HG03045 (cell line): ENCODE measurements at regions not wholly inside any gene's neighbourhood (a gene's known extent, or its start where the extent isn't known, plus 50 kb on each side); places are given as distances from the start of the nearest gene placed in this dataset.
A peak's percentile ranks its signal among the peaks of the same experiment; 100 is the strongest.
"Not testable (repeated sequence)": the region's sequence is repeated elsewhere in the genome, so short reads cannot be mapped to it uniquely, and the experiment has no call there.

Experiments used
- ATAC-seq: cut with Tn5 transposase; IDR thresholded peaks from one replicate; pipeline ENCODE4 v1.9.1; 2021; ENCODE audit warnings: mild to moderate bottlenecking, moderate library complexity; ENCODE audit not compliant: unreplicated experiment

DNA sequence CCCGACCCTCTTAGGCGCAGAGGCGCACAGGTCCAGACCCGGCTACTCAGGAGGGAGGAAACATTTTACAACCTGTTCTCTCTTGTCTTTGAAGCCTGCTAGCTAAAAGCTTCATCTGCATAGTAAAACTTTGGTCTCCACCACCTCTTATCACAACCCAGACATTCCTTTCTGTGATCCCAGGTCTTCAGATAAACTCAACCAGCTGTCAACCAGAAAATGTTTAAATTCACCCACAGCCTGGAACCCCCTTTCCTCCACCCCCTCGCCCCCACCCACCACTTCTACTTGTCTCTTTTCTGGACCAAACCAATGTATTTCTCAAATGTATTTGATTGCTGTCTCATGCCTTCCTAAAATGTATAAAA is 169.1 kb upstream of the PRKX start:
- ATAC-seq = peak; percentile 19

GRCh38 chrX:3881898-3882552 is 168.6 kb upstream of the PRKX start:
- peak; percentile 94 for ATAC-seq

DNA sequence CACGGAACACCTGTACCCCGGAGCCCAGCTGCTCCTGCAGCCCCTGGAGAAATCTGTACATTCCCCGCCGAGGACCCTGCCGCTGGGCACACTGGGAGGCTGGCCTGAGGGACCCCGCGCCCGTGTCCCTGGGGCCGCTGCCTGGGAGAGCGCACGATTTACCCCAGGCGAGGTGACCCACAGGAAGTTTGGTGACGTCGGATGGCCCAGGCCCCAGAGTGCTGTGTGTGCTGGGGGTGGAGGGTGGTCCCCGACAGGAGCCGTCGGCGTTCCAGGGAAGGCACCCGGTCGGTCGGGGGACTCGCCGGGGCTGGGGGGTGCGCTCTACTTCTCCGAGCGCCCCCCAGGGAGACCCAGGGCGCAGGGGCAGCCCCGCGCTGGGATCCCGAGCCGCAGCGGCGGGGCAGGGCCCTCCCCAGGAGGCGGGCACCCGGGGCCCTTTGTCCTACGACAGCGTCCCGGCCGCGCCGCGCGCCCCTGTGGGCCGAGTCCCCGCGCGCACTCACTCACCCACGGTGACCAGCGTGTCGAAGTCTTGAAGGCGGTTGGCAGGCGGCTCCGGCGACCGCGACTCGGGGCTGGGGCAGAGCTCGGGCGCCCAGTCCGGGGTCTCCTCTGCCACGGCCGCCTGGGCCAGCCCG is 167.9 kb upstream of the PRKX start:
- peak; percentile 43 for ATAC-seq

- not testable (repeated sequence) for ATAC-seq
Observed at GRCh38 chrX:3876393-3876792, 162.9 kb upstream of the PRKX start.

DNA sequence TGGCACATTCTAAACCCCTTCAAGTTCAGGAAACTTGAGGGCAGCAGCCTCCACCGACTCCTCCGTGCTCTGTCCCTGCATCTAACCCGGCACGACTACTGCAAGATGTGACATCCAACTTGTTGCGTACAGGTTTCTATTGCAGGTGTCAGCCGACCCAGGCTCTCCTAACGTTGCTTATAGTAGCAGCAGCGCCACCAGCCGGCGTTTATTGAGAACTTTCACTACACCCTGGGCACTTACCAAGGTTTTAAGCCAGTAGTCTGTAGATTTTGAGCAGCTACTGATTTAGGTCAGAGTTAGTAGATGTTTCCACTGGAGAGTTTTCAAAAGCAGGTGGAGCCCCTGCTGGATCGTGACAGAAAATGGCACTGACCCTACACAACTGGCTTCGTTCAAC is 162.2 kb upstream of the PRKX start:
- ATAC-seq = not testable (repeated sequence)

- not testable (repeated sequence) for ATAC-seq
Observed at GRCh38 chrX:3872226-3872879, 158.9 kb upstream of the PRKX start.

- ATAC-seq = not testable (repeated sequence)
Observed at GRCh38 chrX:3867067-3867831, 153.8 kb upstream of the PRKX start.

- not testable (repeated sequence) for ATAC-seq
Observed at GRCh38 chrX:3858332-3858731, 144.9 kb upstream of the PRKX start.

DNA sequence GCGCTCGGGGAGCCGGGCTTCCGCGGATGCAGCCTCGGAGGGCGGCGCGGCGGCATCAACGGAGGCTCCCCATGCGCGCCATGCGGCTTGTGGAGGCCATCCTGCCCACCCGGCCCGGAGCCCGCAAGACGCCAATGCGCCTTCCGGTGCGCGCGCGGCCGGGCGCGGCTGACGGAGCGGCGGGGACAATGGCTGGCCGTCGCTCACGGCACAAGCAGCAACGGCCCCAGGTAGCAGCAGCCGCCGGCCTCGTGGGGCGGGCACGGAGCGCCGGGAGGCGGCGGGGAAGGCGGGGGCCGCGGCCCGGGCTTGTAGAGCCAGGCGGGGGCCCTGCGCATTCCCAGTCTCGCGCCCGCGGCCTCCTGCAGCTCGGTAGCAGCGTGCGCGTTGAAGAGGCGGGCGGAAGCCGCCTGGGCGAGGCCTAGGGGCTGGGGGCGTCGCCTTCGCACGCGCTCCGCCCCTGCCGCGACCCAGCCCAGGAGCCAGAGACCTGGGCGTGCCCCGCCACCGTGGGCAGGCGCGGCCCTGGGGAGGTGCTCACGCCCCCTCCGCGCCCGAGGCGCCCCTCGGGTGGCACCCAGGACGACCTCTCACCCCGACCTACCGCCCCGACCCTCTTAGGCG is 130.2 kb upstream of the PRKX start:
- ATAC-seq = peak; percentile 96

GRCh38 chrX:3842822-3843521 is 129.5 kb upstream of the PRKX start:
- peak; percentile 56 for ATAC-seq

GRCh38 chrX:3838754-3839153 is 125.3 kb upstream of the PRKX start:
- not testable (repeated sequence) for ATAC-seq

- ATAC-seq = not testable (repeated sequence)
Observed at GRCh38 chrX:3837958-3838643, 124.7 kb upstream of the PRKX start.

- not testable (repeated sequence) for ATAC-seq
Observed at GRCh38 chrX:3837211-3837610, 123.8 kb upstream of the PRKX start.

GRCh38 chrX:3833761-3834542 is 120.5 kb upstream of the PRKX start:
- ATAC-seq = not testable (repeated sequence)

GRCh38 chrX:3830020-3830419 is 116.6 kb upstream of the PRKX start:
- ATAC-seq = not testable (repeated sequence)

DNA sequence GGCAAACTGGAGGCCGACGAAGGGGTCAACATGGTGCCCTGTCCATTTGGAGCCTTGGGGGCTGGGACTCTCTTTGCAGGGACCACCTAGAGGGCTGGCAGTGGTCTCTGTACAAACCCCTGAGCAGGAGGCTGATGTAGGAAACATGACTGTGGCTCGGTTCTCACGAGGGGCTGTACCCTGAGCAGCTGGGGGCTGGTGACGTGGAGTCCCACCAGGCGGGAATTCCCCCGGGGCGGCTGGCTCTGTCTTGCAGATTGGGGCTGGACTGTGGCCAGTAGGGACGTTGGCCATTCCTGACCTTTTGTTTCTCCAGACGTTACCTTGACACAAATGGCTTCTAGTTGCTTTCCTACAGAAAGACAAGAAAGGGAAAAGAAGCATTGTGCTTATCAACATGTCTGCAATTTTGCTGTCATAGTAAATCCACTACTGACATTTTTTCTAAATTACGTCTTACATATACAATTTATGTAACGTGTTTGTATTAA is 115.6 kb upstream of the PRKX start:
- not testable (repeated sequence) for ATAC-seq

DNA sequence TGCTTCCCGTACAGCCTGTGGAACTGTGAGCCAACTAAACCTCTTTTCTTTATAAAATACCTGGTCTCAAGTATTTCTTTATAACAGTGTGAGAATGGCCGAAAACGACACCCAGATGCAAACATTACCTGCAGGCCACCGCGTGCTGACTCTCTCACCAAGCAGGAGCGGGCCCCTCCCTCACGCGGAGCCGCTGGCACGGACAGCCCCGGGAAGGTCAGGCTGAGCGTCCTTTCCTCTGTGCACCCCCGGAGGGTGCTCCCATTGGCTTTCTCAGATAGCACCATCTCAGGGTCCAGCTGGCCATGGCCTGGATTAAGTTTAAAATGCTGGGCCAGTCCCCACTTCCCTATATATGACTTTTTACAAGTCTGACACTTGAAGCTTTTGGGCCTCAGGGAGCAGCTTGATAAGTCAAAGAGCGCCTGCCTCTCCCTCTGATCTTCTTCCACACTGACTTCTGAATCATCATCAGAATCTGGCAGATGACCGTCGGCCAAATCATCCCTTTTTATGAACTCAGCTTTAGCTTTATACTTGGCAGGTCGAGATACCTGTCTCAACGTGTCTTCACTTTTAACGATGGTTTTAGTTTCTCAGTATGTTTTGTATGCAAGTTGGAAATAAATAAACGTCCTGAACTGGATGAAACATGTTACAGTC is 115.1 kb upstream of the PRKX start:
- not testable (repeated sequence) for ATAC-seq

- not testable (repeated sequence) for ATAC-seq
Observed at GRCh38 chrX:3824008-3824407, 110.6 kb upstream of the PRKX start.
